Ammon's horn (tissue), 1 donor: ENCODE measurements at regions not wholly inside any gene's neighbourhood (a gene's known extent, or its start where the extent isn't known, plus 50 kb on each side); places are given as distances from the start of the nearest gene placed in this dataset.

Experiments
- DNase-seq: peaks from one replicate; pipeline ENCODE4 v3.0.0-alpha.2; 2016; ENCODE audit warnings: low spot score

- no peak for DNase-seq
Observed at GRCh38 chr1:50358962-50359361, 64.3 kb downstream of the DMRTA2 start.

- DNase-seq: no peak
Observed at GRCh38 chr1:50357186-50357585, 66.1 kb downstream of the DMRTA2 start.

- DNase-seq: no peak
Observed at GRCh38 chr1:50354813-50355212, 68.4 kb downstream of the DMRTA2 start.

DNA sequence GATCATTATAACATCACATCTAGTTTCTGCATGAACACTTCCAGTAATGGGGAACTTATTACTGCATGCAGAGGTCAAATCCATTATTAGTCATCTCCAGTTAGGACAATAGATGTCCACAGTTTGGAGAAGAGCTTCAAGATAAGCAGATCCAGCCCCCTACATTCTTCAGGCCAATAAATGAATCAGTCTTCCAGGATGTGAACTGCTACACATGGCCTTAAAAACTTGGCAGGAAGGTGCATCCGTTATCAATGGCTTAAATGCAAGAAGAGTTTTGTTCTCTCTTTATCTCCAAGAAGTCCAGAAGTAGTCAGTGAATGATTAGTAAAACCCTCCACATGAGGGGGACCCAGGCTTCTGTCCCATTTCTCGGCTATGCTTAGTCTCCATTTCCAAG lies 70.8 kb downstream of the DMRTA2 start:
- DNase-seq: no peak

DNA sequence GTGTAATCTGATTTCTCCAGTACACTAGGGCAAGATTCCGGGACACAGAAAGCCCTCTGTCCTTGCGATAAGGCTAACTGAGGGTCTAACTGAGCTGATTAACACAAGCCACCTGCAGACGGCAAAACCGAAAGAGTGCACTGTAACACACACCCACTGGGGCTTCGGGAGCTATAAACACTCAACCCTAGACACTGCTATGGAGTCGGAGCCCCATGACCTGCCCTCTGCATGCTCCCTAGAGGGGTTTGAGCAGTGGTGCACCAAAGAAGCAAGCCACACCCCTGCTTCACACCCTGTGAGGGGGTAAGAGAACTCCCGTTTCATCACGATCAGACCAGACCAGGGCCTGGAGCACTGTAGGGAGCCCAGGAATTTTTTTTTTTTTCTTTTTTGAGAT lies 72.4 kb downstream of the DMRTA2 start:
- no peak for DNase-seq

DNA sequence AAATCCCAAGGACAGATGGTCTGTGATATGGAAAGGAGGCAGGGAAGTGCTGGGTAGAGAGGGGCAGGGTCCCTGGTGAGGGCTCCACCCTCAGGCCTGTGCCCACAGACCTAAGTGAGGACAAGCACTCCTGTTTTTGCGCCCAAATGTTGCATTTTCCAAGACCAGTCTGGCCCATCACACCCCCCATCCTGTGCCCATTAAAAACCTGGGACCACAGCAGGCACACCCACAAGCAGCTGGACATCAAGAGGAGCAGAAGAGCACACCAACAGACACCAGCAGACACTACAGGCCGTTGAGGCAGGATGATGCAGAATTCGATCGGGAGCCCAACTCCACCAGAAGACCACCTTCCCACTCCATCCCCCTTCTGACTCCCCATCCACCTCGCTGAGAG lies 72.8 kb downstream of the DMRTA2 start:
- DNase-seq: no peak

- DNase-seq: no peak
Observed at GRCh38 chr1:50349242-50349565, 74.0 kb downstream of the DMRTA2 start.

DNA sequence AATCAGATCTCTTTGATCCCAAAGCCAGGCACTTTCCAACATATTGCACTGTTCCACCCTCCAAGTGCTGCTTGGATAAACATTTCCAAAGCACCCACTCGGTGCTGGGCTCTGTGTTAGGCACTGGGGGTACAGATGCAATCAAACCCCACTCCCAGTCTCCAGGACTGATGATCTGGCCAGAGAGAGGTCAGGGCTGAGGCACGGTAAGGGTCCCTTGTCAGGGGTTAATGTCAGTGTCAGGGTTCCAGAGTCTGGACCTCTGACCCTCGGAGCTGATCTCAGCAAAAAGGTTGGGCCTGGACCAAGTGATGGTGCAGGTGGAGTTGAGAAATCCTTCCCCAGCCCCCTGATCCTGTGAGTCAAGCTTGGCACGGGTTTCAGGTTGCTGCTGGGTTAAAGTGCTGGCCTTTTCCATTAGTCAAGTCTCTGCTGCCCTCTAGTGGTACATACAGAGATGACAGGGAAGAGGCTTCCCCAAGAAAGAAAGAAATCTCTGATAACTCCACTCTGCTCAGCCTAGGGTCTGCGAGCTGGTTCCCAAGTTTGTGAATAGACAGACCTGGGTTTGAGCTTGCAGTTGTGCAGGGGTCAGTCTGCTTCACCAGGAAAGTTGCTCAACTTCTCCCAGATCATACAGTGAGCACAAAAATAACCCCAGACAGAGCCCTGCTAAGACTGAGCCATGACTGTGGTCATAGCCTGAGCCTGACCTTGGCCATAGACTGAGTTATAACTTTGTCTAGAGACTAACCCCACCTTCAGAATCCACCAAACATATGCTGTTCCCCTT lies 74.6 kb downstream of the DMRTA2 start:
- DNase-seq: peak; percentile 78

DNA sequence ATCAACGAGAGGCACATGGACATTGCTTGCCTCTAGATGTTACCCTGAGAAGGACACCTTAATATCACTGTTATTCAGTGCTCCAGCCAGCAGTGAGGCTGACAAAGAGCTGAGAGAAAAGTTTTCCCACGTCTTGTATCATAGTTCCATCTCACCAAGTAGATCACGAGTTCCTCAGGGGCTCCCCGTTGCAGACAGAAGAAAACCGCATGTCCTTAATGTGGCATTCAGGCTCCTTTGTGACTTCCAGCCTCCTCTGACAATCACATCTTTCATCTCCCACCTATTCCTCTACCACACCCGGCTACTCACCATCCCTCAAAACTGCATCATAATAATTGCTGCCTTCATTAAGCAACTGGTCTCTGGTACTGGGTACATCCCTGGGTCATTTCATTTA lies 75.3 kb downstream of the DMRTA2 start:
- no peak for DNase-seq

DNA sequence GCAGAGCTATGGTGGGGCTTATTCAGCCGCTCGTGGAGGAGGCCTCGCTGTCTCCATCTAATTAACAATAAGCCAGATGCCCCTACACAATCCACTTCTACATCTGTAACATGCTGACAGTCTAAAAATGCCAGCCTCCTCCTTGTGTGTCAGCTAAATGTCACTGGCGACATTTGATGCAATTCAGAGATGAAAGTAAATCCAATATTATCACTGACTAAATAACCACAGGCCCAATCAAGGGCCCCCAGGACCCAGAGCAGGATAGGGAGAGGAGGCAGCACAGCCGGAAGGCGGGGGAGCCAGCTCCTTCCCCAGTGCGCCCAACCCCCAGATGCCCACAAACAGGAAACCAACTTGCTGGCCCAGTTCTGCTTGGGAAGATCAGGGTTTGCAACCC lies 76.6 kb downstream of the DMRTA2 start:
- no peak for DNase-seq

DNA sequence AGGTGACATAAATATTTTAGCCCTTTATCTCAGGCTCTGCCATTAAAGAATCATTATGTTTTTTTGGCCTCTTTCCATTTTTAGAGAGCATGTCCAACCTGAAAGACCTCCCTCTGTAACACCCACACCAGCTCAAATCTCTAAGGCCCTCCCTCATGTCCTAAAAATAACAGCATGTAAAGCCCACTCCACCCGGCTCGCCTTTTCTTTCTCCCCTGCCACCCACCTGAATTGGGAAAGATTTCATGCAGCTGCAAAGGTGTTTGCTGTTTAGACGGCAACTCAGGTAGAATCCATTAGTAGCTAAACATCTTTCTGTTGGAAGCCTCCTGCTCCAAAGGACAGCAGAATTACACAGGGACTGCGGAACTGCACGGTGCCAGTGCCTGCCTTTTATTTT lies 79.9 kb downstream of the DMRTA2 start:
- DNase-seq: no peak

- DNase-seq: no peak
Observed at GRCh38 chr1:50342525-50342924, 80.7 kb downstream of the DMRTA2 start.

DNA sequence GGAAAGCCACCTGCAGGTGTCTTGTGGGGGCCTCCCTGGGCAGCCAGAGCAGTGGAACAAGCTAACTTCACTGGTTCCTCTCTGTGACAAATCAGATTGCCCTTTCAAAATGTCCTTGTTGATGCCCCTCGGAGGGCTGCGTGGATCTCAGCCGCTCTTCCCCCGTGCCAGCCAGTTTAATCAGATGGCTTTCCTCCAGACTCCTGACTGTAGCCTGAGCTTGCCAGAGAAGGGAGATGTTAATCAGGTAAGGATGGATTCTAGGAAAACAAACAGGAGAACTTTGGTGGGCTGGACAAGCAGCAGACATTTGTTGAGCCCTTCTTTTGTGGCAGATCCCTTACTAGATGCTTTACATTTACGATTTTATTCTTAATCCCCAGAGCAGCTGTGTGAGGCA lies 88.2 kb downstream of the DMRTA2 start:
- DNase-seq: no peak

- peak; percentile 23 for DNase-seq
Observed at GRCh38 chr1:50333595-50333974, 89.7 kb downstream of the DMRTA2 start.

GRCh38 chr1:50332941-50333594 lies 90.2 kb downstream of the DMRTA2 start:
- DNase-seq: peak; percentile 43

- DNase-seq: no peak
Observed at GRCh38 chr1:50329332-50329932, 93.8 kb downstream of the DMRTA2 start.

GRCh38 chr1:50328552-50328951 lies 94.7 kb downstream of the DMRTA2 start:
- DNase-seq: no peak

DNA sequence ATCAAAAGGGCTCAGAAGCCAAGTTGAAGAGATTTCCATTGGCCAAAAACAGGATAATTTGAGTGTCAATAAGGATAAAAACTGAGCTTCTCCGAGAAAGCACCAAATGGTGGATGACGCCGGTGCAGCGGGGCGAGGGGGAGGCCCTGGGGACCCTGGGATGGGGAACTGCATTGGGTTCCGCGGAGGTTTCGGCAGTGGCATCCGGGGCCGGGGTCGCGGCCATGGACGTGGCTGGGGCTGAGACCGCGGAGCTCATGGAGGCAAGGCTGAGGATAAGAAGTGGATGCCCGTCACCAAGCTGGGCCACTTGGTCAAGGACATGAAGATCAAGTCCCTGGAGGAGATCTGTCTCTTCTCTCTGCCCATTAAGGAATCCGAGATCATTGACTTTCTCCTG lies 97.2 kb downstream of the DMRTA2 start:
- DNase-seq: no peak

DNA sequence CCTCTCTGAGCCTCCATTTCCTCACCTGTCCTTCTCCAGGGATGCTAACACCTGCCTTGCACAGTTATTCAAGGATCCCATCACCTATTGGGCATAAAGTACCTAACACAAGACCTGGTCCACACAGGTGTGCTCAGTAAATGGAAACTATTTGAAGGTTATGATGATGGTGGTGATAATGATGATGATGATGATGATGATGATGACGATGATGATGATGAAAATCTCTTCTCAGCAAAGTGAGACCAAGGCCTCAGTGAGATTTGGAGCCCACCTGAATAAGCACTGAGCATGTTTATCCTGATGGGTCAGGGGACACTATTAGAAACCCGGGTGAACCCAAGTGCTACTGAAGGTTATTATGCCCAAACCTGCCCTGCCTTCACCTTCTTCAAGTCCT lies 100.7 kb downstream of the DMRTA2 start:
- DNase-seq: no peak

DNA sequence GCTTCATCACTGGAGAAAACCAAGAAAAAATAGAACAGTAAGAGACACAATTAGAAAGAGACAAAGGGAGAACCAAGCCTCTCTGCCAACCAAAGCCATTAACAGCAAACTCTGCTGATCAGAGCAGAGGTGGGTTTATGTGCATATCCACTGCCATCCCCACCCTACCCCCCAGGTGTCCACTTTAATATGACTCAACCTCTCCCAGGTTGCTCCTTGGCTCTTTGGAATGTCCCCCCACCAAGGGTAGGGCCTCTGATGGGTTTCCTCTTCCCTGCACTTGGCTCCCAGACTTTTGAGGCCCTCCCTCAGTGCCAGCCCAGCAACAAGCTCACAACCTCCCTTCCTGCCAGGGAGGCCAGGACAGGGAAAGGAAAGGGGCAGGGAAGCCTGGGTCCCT lies 104.8 kb downstream of the DMRTA2 start:
- DNase-seq: no peak

DNA sequence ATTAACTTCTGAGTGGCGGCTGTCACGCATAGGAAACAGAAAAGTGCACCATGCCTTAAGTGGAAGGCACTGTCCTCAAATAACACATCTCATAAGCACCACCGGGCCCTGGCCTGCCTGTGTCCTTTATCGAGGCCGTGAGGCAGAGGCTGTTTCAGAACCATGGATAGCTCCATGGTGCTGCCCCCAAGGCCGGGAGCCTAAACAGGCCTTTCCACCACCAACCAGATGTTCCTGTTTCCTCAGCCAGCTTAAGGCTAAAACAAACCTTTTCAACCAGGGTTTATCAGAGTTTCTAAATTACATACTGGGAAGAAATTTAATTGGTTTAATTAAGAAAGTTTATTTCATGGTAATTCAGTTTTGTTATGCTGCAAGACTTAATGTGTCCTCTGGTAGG lies 114.4 kb downstream of the DMRTA2 start:
- peak; percentile 17 for DNase-seq

DNA sequence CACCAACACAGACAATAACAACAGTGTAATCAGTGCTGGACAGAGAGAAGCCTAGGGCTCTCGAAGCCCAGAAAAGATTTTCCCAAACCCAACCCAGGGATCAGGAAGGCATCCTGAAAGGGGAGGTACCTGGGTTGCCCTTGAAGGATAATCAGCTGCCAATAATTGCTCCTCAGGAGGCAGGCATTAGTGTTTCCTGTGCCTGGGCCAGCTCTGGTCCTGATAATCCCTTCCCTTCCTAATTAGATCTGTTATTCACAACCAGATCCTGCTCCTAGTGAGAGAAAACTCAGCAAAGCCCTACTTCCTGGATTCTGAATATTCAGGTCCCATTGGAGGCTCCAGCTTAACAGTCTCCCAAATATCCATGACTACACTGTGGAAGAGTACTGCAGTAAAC lies 117.4 kb downstream of the DMRTA2 start:
- DNase-seq: no peak

DNA sequence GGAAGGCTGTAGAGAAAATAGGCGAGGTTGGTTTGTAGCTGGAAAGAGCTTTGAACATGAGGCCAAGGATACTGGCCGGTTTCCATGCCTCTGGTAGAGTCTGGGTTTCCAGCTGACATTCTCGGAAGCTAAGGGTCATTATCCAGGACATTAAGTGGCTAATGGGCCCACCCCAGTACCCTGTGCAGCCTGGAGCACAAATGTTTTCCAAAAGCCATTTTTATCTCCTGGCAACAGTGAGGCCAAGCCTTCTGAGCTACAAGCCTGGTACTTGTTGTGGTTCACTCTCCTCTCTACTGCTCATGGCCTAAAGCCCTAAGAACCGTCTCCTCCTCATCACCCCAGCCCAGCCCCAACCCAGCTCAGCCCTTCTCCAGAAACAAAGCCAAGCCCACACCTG lies 122.9 kb downstream of the DMRTA2 start:
- no peak for DNase-seq

- no peak for DNase-seq
Observed at GRCh38 chr1:50295566-50295965, 127.7 kb downstream of the DMRTA2 start.
